HG02852 (cell line): ENCODE measurements at regions not wholly inside any gene's neighbourhood (a gene's known extent, or its start where the extent isn't known, plus 50 kb on each side); places are given as distances from the start of the nearest gene placed in this dataset.
"Not testable (repeated sequence)": the region's sequence is repeated elsewhere in the genome, so short reads cannot be mapped to it uniquely, and the experiment has no call there.

Experiments
- ATAC-seq: cut with Tn5 transposase; IDR thresholded peaks from one replicate; pipeline ENCODE4 v1.9.1; 2021; ENCODE audit warnings: mild to moderate bottlenecking, moderate library complexity; ENCODE audit not compliant: unreplicated experiment

GRCh38 chr5:115439639-115440038 lies 104.9 kb downstream of the FEM1C start:
- ATAC-seq = no peak

- ATAC-seq = no peak
These were observed 105.5 kb downstream of the FEM1C start for GRCh38 chr5:115439042-115439441.

GRCh38 chr5:115435778-115436712 lies 108.5 kb downstream of the FEM1C start:
- no peak for ATAC-seq

GRCh38 chr5:115435065-115435777 lies 109.4 kb downstream of the FEM1C start:
- ATAC-seq = no peak

GRCh38 chr5:115433918-115434317 lies 110.7 kb downstream of the FEM1C start:
- ATAC-seq = peak; percentile 74

- ATAC-seq = no peak
These were observed 111.9 kb downstream of the FEM1C start for GRCh38 chr5:115432691-115433090.

GRCh38 chr5:115431116-115431515 lies 113.5 kb downstream of the FEM1C start:
- ATAC-seq = no peak

- ATAC-seq = no peak
These were observed 114.2 kb downstream of the FEM1C start for GRCh38 chr5:115430374-115430773.

- ATAC-seq = no peak
These were observed 115.1 kb downstream of the FEM1C start for GRCh38 chr5:115429345-115429940.

- ATAC-seq = no peak
These were observed 115.9 kb downstream of the FEM1C start for GRCh38 chr5:115428676-115429075.

GRCh38 chr5:115428248-115428647 lies 116.3 kb downstream of the FEM1C start:
- no peak for ATAC-seq

- ATAC-seq = no peak
These were observed 120.1 kb downstream of the FEM1C start for GRCh38 chr5:115424446-115424845.

- ATAC-seq = no peak
These were observed 120.5 kb downstream of the FEM1C start for GRCh38 chr5:115424030-115424429.

GRCh38 chr5:115423541-115423940 lies 121.0 kb downstream of the FEM1C start:
- ATAC-seq = no peak

GRCh38 chr5:115423051-115423450 lies 121.5 kb downstream of the FEM1C start:
- ATAC-seq = no peak

- not testable (repeated sequence) for ATAC-seq
These were observed 123.8 kb downstream of the FEM1C start for GRCh38 chr5:115420812-115421211.

GRCh38 chr5:115419846-115420585 lies 123.6 kb upstream of the CCDC112 start:
- ATAC-seq = no peak

- ATAC-seq = no peak
These were observed 122.3 kb upstream of the CCDC112 start for GRCh38 chr5:115418788-115419187.

GRCh38 chr5:115417076-115417475 lies 120.6 kb upstream of the CCDC112 start:
- no peak for ATAC-seq

GRCh38 chr5:115415143-115415491 lies 118.7 kb upstream of the CCDC112 start:
- peak; percentile 51 for ATAC-seq
